H9 (cell line): ENCODE measurements at regions not wholly inside any gene's neighbourhood (a gene's known extent, or its start where the extent isn't known, plus 50 kb on each side); places are given as distances from the start of the nearest gene placed in this dataset.

ENCODE experiments used
- DNase-seq: peaks from one replicate; pipeline ENCODE4 v3.0.0-alpha.2; 2017
- H2AFZ ChIP-seq: one replicate; pipeline ENCODE4 v1.6.1; 2013; ENCODE audit warnings: mild to moderate bottlenecking, low read length, control low read depth, moderate library complexity
- H2AK5ac ChIP-seq: 2 replicates; pipeline ENCODE4 v1.6.1; 2013; ENCODE audit warnings: low read length, control low read depth, mixed read lengths; ENCODE audit not compliant: insufficient read length
- H2BK120ac ChIP-seq: one replicate; pipeline ENCODE4 v1.6.1; 2013; ENCODE audit warnings: low read depth, mild to moderate bottlenecking, low read length, control low read depth, inconsistent platforms; ENCODE audit not compliant: poor library complexity, severe bottlenecking
- H2BK12ac ChIP-seq: 2 replicates; pipeline ENCODE4 v1.6.1; 2013; ENCODE audit warnings: low read length, control low read depth, mixed read lengths, low read depth; ENCODE audit not compliant: insufficient read length
- H2BK15ac ChIP-seq: 2 replicates; pipeline ENCODE4 v1.6.1; 2013; ENCODE audit warnings: low read depth, low read length, control low read depth
- H2BK20ac ChIP-seq: one replicate; pipeline ENCODE4 v1.6.1; 2013; ENCODE audit warnings: low read depth, mild to moderate bottlenecking, low read length, control low read depth, inconsistent platforms; ENCODE audit not compliant: poor library complexity, severe bottlenecking
- H2BK5ac ChIP-seq: 2 replicates; pipeline ENCODE4 v1.6.1; 2013; ENCODE audit warnings: low read length, control low read depth, mixed read lengths; ENCODE audit not compliant: insufficient read length
- H3K14ac ChIP-seq: 2 replicates; pipeline ENCODE4 v1.6.1; 2013; ENCODE audit warnings: low read length, control low read depth; ENCODE audit not compliant: insufficient read depth
- H3K18ac ChIP-seq: 2 replicates; pipeline ENCODE4 v1.6.1; 2013; ENCODE audit warnings: low read depth, mild to moderate bottlenecking, mixed read lengths, low read length, control low read depth; ENCODE audit not compliant: insufficient read length
- H3K23ac ChIP-seq: 2 replicates; pipeline ENCODE4 v1.6.1; 2013; ENCODE audit warnings: low read length, control low read depth, mixed read lengths, low read depth; ENCODE audit not compliant: insufficient read length
- H3K23me2 ChIP-seq: 2 replicates; pipeline ENCODE4 v1.6.1; 2013; ENCODE audit warnings: low read depth, mild to moderate bottlenecking, mixed read lengths, low read length, control low read depth; ENCODE audit not compliant: insufficient read length, poor library complexity, severe bottlenecking
- H3K27ac ChIP-seq: 2 replicates; pipeline ENCODE4 v1.5.1; 2013; ENCODE audit warnings: low read length, control low read depth, mixed read lengths, low read depth; ENCODE audit not compliant: insufficient read length
- H3K27me3 ChIP-seq: 2 replicates; pipeline ENCODE4 v1.6.1; 2013; ENCODE audit warnings: low read length, control low read depth, inconsistent platforms; ENCODE audit not compliant: insufficient read depth
- H3K4ac ChIP-seq: 2 replicates; pipeline ENCODE4 v1.6.1; 2013; ENCODE audit warnings: low read depth, mild to moderate bottlenecking, control low read depth, inconsistent platforms, low read length, moderate library complexity
- H3K4me1 ChIP-seq: 2 replicates; pipeline ENCODE4 v1.6.1; 2013; ENCODE audit warnings: low read length, control low read depth, inconsistent platforms; ENCODE audit not compliant: insufficient read depth
- H3K4me2 ChIP-seq: 2 replicates; pipeline ENCODE4 v1.6.1; 2013; ENCODE audit warnings: low read length, control low read depth, mixed read lengths; ENCODE audit not compliant: insufficient read length, insufficient read depth
- H3K56ac ChIP-seq: 2 replicates; pipeline ENCODE4 v1.6.1; 2013; ENCODE audit warnings: low read depth, mild to moderate bottlenecking, mixed read lengths, low read length, control low read depth; ENCODE audit not compliant: insufficient read length
- H3K79me1 ChIP-seq: 2 replicates; pipeline ENCODE4 v1.6.1; 2013; ENCODE audit warnings: low read depth, mild to moderate bottlenecking, moderate library complexity, low read length, control low read depth, inconsistent platforms; ENCODE audit not compliant: insufficient read depth, poor library complexity, severe bottlenecking
- H3K79me2 ChIP-seq: 2 replicates; pipeline ENCODE4 v1.6.1; 2013; ENCODE audit warnings: low read length, control low read depth, inconsistent platforms; ENCODE audit not compliant: insufficient read depth
- H3K9ac ChIP-seq: 2 replicates; pipeline ENCODE4 v1.6.1; 2013; ENCODE audit warnings: low read length, control low read depth, mixed read lengths; ENCODE audit not compliant: insufficient read length; ENCODE audit errors: extremely low read depth
- H3K9me3 ChIP-seq: one replicate; pipeline ENCODE4 v1.6.1; 2013; ENCODE audit warnings: low read depth, low read length, inconsistent platforms; ENCODE audit not compliant: control insufficient read depth
- H3T11ph ChIP-seq: one replicate; pipeline ENCODE4 v1.6.1; 2013; ENCODE audit warnings: mild to moderate bottlenecking, low read length, control low read depth, inconsistent platforms
- H4K20me1 ChIP-seq: one replicate; pipeline ENCODE4 v1.6.1; 2013; ENCODE audit not compliant: control insufficient read depth, insufficient read length, insufficient read depth
- H4K5ac ChIP-seq: 2 replicates; pipeline ENCODE4 v1.6.1; 2013; ENCODE audit warnings: low read depth, mild to moderate bottlenecking, mixed read lengths, low read length, control low read depth; ENCODE audit not compliant: insufficient read length
- H4K8ac ChIP-seq: replicated peaks from 2 replicates; pipeline ENCODE4 v1.6.1; 2013; ENCODE audit warnings: low read length, control low read depth, mixed read lengths, low read depth; ENCODE audit not compliant: insufficient read length
- H4K91ac ChIP-seq: 2 replicates; pipeline ENCODE4 v1.6.1; 2013; ENCODE audit warnings: low read depth, mild to moderate bottlenecking, moderate library complexity, mixed read lengths, low read length, control low read depth; ENCODE audit not compliant: insufficient read length
- H3K27ac Mint-ChIP-seq, 3 experiments: 2 replicates in 2 of 3; 3 replicates in 1 of 3; pipeline ENCODE4 v1.8.0; 2020 to 2021; ENCODE audit warnings: mixed read lengths in 3 of 3, mild to moderate bottlenecking in 1 of 3, moderate library complexity in 1 of 3
- H3K27me3 Mint-ChIP-seq: 2 replicates; pipeline ENCODE4 v1.8.0; 2021; ENCODE audit warnings: low read depth, mild to moderate bottlenecking, moderate library complexity, mixed read lengths
- H3K36me3 Mint-ChIP-seq, 3 experiments: 2 replicates in 2 of 3; 3 replicates in 1 of 3; pipeline ENCODE4 v1.8.0; 2020 to 2021; ENCODE audit warnings: low read depth in 3 of 3, mixed read lengths in 3 of 3; ENCODE audit not compliant: insufficient read depth in 1 of 3
- H3K4me1 Mint-ChIP-seq, 2 experiments: 2 replicates each; pipeline ENCODE4 v1.8.0; 2020; ENCODE audit warnings: mixed read lengths in 2 of 2
- H3K4me3 Mint-ChIP-seq, 2 experiments: 2 replicates in 1 of 2; 3 replicates in 1 of 2; pipeline ENCODE4 v1.8.0; 2020 to 2021; ENCODE audit warnings: mild to moderate bottlenecking in 2 of 2, mixed read lengths in 2 of 2, moderate library complexity in 1 of 2
- H3K9me3 Mint-ChIP-seq, 2 experiments: 2 replicates in 1 of 2; 3 replicates in 1 of 2; pipeline ENCODE4 v1.8.0; 2020; ENCODE audit warnings: mild to moderate bottlenecking in 2 of 2, mixed read lengths in 2 of 2, moderate library complexity in 1 of 2
- TF ChIP-seq, protein P1 (sequence below): fragments of 200-600 bp; sonication (generic); conservative IDR thresholded peaks from 3 replicates; pipeline ENCODE4 v1.8.0; 2021; ENCODE audit warnings: antibody characterized with exemption, mild to moderate bottlenecking

DNA sequence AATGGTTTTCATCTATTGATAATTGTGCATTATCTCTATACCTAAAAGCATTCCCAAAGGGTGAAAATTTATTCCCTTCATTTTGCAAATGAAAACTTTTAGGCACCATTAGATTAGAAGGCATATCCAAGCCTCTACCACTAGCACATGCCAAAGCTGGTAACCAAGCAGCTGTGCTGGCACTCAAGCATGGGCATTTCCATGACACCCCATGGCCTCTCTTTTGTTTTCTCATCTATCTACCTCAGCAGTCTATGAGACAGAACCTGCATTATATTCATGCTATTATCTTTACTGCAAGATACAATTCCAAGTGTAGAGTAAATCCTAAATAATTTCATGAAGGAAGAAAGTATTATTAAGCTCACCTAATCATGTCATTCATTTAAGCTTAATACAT, 334.3 kb upstream of the LRRC7 start:
- no peaks in the 10 kb centered on the region for H3K9me3 ChIP-seq
- H2BK5ac ChIP-seq, result no peak overlapping the region
- no peak overlapping the region for H4K5ac ChIP-seq
- H3K56ac ChIP-seq, result no peak overlapping the region
- H2AFZ ChIP-seq, result no peak overlapping the region
- no peak overlapping the region for H2BK20ac ChIP-seq
- no peaks in the 10 kb centered on the region for H3K79me1 ChIP-seq
- H3K27ac ChIP-seq, result no peak overlapping the region
- H4K20me1 ChIP-seq, result no peaks in the 10 kb centered on the region
- no peak overlapping the region for H3K4ac ChIP-seq
- H2BK12ac ChIP-seq, result no peak overlapping the region
- H3K9me3 Mint-ChIP-seq, result no peaks in the 10 kb centered on the region; a peak in 1 of 5 replicates
- no peak overlapping the region for H2AK5ac ChIP-seq
- no peaks in the 10 kb centered on the region for H3K36me3 Mint-ChIP-seq
- H3T11ph ChIP-seq, result no peak overlapping the region
- H3K23ac ChIP-seq, result no peak overlapping the region
- H3K4me3 Mint-ChIP-seq, result no peak overlapping the region
- no peak overlapping the region for H2BK15ac ChIP-seq
- H2BK120ac ChIP-seq, result no peak overlapping the region
- no peaks in the 10 kb centered on the region for H3K27me3 Mint-ChIP-seq
- TF ChIP-seq, protein P1, sequence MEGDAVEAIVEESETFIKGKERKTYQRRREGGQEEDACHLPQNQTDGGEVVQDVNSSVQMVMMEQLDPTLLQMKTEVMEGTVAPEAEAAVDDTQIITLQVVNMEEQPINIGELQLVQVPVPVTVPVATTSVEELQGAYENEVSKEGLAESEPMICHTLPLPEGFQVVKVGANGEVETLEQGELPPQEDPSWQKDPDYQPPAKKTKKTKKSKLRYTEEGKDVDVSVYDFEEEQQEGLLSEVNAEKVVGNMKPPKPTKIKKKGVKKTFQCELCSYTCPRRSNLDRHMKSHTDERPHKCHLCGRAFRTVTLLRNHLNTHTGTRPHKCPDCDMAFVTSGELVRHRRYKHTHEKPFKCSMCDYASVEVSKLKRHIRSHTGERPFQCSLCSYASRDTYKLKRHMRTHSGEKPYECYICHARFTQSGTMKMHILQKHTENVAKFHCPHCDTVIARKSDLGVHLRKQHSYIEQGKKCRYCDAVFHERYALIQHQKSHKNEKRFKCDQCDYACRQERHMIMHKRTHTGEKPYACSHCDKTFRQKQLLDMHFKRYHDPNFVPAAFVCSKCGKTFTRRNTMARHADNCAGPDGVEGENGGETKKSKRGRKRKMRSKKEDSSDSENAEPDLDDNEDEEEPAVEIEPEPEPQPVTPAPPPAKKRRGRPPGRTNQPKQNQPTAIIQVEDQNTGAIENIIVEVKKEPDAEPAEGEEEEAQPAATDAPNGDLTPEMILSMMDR, result no peak
- H4K8ac ChIP-seq, result no peak overlapping the region
- H3K27me3 ChIP-seq, result no peaks in the 10 kb centered on the region
- H3K4me1 ChIP-seq, result no peaks in the 10 kb centered on the region; the same call in 1 of the 2 replicates
- H4K91ac ChIP-seq, result no peak overlapping the region
- DNase-seq, result no peak
- no peak overlapping the region for H3K27ac Mint-ChIP-seq
- no peaks in the 10 kb centered on the region for H3K23me2 ChIP-seq
- no peak overlapping the region for H3K9ac ChIP-seq
- no peak overlapping the region for H3K14ac ChIP-seq
- H3K18ac ChIP-seq, result no peak overlapping the region
- no peaks in the 10 kb centered on the region for H3K79me2 ChIP-seq
- no peak overlapping the region for H3K4me2 ChIP-seq
- peaks cover 26 to 32% of the 10 kb centered on the region in 2 experiments for H3K4me1 Mint-ChIP-seq
